ENCODE measurements at regions not wholly inside any gene's neighbourhood (a gene's known extent, or its start where the extent isn't known, plus 50 kb on each side); places are given as distances from the start of the nearest gene placed in this dataset.

DNA sequence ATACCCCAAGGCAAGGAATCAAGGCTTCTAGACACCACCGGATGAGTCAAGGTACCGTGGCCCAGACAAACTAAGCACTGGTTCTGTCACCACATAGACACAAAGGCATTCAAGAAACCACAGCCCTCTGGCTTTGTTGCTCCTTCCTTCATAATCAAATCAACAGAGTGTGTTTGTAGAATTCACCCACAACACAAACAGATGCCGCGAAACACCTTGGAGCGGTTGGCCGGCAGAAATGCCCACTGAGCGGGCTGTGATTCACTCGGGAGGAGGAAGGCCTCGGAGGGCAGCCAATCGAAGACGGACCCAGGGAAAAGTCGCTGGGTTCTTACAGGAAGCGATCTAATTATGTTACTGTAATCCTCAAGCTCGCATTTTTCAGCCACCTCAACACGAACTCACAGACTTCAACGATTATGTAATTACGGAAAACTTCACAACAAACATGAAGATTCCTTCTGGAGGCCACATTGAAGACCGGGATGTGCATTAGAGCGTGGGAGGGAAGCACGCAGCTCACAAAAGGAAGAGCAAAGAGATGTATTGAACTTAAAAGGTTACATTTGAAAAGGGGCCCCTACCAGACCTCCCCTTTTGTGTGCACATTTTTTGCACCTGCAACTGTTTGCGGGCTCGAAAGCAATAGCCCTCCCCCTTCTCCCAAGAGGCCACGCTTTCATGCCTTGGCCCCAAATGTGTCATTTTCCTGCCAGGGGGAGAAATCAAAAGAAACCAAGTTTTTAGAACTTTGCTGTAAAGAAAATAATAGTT is 184.7 kb upstream of the PREP start:
- DNase-seq (ENCODE audit: low read depth), result no peak

DNA sequence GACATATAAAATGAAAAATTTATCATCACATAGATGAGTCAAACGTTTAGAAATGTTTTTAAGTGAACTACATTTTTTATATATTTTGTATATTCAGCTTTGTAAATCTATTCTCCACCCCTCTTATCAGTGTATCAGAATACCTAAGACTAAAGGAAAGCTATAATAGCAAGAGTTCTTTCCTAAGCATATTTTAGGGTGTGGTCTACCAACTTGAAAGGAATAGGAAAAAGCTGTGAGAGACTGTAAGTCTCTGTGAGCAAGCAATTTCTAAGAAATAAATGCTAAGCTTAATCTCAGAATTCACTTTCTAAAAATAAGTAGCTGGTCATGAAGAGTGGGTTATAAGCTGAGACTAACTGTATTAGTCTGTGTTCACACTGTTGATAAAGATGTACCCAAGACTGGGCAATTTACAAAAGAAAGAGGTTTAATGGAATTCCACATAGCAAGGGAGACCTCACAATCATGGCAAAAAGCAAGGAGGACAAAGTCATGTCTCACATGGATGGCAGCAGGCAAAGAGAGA is 175.4 kb upstream of the PREP start:
- DNase-seq (ENCODE audit: low read depth), result no peak

DNA sequence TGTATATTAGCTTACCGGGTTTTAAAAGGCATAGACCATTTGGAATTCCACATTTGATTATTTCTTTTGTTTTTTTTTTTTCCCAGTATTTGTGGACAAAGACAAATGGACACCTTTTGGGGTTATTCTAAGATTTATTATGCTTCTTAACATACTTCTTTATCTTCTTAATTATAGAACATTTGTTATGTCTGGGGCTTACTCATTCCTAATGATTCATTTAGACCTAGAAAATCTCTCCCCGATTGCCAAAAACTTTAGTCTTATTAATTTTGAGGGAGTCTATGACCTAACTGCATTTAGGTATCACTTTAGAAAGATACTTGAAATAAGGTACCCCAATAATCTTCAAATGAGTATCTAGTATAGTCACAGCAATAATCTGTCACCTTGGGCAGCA is 170.7 kb upstream of the PREP start:
- DNase-seq (ENCODE audit: low read depth), result no peak

DNA sequence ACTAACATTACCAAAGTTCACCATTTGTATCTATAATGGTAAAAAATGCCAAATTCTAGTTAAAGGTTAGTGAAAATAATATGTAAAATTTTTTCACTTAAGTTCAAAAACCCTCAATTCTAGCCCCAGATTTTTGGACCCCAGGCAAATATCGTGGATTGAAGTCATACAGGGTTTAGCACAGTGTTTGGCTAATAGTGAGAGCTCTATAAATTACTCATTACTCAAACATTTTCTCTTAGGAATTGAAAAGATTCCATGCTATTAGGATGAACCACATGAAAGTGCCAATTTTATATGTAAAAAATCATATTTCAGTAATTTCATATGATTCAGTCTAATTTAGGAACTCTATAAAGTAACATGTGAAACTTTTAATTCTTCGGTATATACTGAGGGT is 170.3 kb upstream of the PREP start:
- no peak for DNase-seq (ENCODE audit: low read depth)

DNA sequence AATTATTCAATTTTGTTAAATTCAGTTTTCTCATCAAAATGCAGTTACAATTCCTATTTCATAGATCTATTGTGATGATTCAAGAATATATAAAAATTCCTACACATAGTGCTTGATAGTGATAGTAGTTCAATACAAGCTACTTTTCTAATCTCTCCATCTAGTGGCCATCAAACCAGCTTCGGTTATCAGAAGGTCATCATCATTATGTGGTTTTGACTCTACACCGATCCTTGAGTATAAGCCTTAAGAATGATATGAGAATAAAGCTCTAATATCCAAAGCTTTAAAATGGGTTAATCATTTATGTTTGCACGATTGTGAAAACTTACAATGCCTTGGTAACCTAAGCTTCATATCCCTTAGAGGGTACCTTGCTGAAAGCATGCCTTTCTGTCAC is 167.5 kb upstream of the PREP start:
- DNase-seq (ENCODE audit: low read depth), result no peak

DNA sequence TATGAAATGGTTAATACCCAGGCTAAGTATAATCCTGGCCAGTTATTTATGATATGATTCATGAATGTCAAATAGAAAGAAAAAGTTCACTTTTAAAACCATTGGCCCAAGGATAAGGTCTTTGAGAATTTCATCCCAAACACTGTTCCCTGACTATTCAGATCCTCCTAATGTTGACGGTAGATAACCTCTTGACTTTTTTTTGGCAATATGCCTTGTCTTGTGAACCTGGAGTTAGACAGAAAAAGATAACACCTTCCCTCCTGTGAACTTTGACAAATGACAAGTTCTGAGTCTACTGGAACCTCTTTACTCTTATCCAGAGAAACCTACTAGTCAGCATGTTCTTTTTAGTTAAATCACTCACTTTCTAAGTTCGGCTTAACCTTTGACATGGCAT is 166.8 kb upstream of the PREP start:
- DNase-seq (ENCODE audit: low read depth), result no peak

DNA sequence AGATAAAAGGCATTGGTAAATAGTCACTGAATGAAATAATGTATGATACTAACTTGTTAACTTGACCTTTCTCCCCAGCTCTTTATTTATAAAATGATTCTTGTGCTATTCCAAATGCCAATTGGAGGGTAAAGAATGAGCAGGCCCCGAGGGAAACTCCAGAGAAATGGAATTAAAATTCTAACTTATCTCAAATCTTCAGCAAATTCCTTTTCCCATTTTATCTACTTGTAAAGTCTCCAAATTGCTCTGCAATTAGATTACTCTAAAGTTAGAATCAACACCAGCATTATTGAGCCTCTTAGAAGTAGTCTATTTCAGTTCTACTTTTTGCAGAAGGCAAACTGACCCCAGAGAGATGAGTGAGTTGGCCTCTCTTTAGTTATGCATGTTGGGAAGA is 165.9 kb upstream of the PREP start:
- no peak for DNase-seq (ENCODE audit: low read depth)

DNA sequence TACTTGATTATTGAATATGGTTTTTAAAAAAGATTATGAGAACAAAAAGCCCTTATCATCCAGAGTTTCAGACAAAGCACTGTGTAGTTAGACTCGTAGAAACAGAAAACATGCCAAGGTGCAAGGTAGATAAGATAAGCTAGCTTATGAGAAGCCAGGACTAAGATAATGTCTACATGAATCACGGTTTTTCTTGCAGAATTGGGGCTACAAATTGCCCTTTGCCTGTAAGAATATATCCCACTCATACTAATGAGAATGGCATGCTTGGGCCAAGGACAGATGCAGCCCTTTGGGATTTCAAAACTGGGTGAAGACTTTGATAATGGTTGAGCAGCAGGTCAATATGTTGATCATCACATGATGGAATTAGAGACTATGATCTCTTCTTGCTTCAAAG is 165.3 kb upstream of the PREP start:
- DNase-seq (ENCODE audit: low read depth), result no peak

DNA sequence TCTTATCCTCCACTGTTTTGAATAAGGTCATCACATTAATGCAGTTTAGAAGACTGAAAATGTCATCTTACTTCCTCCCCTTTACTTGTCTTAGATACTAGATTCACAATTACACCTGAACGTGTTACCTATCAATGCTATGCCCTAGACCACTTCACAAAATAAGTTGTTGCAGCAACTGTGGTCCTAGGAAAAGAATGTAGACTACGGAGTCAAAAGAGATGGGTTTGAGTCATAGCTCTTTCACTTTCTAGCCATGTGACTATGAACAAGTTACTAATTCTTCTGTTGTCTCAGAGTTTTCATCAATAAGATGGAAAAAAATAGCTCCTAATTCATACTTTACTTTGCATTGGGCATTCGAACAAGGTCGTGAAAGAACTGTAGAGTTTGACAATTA is 164.3 kb upstream of the PREP start:
- no peak for DNase-seq (ENCODE audit: low read depth)

DNA sequence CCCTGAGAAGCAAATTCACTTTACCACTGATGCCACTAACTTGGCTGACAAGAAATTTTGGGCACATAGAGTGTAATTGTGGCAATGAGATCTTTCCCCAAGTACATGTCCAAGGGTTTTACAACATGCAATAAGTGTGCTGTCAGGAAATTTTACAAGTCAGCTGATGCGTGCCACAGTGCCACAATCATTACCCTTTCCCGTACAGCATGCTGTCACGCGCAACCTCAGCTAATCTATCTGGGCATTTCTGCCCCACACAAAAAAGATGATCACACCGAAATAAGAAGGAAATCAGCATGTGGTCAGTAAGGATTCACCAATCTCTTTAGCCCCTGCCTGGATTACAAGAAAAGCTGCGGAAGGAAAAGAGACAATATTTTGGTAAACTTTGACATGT is 163.6 kb upstream of the PREP start:
- no peak for DNase-seq (ENCODE audit: low read depth)

DNA sequence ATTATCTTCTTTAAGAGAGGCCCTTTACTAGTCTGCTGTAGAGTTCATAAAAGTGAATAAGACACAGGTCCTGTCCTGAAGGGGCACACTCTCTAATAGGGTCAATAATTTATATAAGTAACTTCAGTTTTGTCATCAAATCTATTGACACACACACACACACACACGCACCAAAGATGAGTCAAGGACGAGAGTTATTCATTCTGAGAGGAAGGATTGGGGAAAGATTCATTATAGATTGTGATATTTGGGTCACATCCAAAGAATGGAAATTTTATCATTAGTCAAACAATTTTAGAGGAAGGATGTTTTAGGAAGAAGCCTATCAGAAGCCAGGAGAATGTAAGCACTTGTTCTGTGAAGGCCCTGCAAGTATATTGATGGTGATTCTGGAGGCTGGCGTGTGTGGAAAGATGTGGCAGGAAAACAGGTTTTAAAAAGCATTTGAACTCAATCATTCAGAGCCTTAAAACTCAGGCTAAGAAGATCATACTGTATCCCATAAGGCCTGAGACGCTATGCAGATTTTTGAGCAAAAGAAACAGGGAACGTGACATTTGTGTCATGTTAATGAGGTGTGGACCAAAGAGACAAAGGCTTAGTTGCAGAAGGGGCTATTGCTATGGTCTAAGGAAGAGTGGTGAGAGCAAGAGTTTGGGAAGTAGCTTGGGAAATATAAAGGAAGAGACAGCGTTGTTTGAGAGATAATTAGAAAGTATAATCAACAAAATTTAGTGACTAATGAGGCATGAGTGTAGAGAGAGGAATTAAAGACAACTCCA is 161.4 kb upstream of the PREP start:
- no peak for DNase-seq (ENCODE audit: low read depth)

DNA sequence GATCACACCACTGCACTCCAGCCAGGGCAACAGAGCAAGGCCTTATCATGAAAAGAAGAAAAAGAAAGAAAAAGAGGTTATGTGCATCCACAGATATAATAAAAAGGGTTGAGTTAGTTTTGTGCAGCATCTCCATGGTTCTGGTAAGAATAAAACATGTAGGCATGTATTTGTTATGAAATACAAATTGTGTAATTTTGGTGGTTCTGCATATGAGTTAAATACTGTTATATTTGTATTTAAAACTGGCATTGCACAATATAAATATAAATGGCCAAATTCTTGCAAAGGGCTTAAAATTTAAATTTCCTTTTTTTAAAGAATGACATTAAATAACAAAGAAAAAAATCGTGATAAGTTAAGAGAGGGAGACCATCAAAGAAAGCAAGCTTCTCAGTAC is 159.1 kb upstream of the PREP start:
- no peak for DNase-seq (ENCODE audit: low read depth)

DNA sequence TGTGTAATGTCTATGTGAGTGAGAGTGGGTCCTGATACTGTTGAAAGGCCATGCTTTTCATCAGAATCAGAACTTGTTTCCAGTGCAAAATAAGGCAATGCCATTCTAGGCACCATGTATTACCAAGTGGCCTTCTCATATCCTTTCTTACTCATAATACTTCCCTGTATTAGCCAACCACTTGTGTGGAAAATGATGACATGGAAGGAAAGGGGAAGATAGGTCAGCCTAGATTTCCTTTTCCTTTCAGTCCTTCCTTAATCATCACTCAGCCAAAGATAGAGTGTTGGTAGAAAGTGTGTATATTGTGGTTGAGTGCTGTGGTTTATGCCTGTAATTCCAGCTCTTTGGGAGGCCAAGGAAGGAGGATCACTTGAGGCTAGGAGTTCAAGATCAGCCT is 158.6 kb upstream of the PREP start:
- DNase-seq (ENCODE audit: low read depth), result no peak

DNA sequence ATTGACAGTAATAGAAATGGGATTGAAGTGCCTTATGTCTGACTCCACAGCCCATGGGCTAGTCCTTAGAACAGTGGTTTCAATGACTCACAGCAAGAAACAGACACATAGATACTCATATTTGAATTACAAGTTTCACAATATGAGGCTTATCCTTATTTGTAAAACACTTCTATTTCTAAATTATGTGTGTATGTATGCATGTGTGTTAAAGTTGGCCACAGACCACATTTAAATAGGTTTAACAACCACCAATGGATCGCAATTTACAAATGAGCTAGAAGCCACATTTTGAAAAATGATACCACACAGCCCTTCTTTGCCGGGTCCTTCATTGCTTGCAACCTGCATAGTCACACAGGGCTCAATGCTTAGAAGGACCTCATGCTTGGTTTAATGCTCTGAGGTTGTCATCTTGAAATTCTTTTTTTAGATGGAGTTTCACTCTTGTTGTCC is 157.8 kb upstream of the PREP start:
- DNase-seq (ENCODE audit: low read depth), result peak; percentile 31

DNA sequence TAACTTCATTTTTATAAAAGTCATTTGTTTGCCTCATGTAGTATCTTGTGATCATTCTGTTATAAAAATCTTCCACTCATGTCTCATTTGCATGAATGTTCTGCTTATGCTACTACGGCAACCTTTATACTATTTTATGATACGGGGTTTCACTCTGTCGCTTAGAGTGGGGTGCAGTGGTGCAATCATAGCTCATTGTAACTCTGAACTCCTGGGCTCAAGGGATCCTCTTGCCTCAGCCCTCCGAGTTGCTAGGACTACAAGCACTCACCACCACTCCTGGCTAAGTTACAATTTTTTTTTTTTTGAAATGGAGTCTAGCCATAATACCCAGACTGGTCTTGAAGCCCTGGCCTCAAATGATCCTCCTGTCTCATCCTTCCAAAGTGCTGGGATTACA is 154.4 kb upstream of the PREP start:
- DNase-seq (ENCODE audit: low read depth), result no peak

DNA sequence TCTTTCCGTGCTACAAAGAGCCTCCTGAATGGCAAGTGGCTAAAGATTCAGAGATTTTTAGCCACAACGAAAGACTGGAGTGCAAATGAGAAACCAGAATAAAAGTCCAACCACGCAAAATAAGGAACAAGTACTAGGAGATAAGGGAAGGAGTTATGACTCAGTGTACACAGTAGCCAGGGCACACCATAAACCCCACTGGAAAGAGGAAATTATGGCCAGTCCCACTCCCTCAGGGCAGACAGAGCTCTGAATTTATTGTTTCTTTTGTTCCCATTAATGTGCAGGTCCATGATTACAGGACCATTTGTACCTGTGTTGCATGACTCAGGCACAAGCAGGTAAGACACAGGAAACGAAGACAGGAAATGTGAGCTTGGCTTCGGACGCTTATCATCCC is 150.3 kb upstream of the PREP start:
- DNase-seq (ENCODE audit: low read depth), result no peak

DNA sequence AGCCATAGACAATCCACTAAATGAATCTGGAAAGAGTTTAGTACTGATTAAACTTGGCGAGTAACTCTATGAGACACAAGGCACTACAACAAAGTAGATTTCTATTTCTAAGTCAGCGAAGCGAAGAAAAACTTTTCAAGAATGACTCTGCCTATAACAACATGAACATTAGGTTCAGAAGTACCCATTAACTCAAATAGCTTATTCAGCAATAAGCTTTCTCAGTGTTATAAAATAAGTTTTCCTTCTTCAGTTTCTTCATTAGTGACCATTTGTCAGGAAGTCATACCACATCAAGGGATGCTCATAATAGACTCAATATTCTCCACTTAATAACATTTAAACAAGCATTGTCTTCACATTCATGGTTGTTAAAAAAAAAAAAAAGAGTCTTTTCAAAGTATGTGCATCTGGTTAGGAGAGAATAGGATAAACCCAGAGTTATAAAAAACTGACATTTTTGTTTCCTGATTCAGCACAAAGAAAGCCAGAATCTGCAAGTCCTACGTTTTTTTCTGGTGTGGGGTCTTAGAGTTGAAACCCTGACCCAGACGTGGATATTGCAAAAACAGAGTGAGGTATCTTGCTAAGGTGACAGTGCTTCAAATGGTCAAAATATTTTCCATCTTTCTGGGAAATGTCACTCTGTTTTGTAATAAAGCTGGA is 148.2 kb upstream of the PREP start:
- no peak for DNase-seq (ENCODE audit: low read depth)

DNA sequence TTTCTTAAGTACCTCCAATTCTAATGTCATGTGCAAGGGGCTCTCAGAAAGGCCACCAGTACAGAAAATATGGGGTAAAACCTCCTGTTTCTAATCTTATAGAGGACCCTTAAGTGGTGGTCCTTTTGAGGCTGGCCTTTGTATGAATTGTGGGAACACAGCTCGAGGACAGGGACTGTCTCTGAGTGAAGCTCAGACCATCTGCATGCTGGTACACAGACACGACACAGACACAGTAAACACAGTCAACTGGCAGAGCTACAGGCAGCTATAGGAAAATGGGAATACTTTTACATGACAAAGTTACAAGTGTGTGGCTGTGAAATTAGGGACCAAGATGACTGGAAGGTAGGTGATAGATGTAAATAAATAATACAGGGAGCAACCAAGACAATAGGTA is 143.9 kb upstream of the PREP start:
- DNase-seq (ENCODE audit: low read depth), result no peak

DNA sequence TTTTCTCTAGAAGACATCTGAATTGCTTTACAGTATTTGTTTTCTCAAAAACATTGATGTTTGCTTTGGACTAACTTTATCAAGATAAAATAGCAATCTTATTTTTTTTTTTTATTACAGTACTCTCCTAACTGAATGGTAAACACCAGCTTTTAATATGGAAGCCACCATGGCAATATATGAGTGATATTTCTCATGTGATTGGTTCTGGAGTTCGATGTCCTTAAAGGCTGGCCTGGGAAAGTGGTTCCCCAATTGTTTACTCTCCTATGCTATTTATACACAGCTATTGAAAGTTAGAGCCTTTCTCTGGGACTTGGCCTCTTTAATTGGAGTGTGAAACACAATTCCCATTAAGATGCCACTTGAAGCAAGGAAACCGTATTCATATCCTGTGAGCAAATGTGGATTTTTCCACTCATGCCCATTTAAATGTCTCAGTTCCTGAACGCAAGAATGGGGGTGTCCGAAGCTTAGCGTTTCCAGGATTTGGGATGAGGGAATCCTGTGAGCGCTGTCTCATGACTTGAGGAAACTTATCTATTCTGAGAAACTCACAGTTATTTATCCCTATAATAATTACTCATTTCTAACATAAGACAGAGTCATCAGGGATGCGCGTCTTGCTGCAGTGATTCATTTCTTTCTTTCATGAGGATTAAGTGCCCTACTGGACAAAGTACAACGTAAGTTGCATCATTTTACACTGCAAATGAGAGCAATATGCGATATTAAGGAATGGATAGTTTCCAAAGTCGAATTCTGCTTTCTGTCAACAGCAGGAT is 143.3 kb upstream of the PREP start:
- peak; percentile 9 for DNase-seq (ENCODE audit: low read depth)

DNA sequence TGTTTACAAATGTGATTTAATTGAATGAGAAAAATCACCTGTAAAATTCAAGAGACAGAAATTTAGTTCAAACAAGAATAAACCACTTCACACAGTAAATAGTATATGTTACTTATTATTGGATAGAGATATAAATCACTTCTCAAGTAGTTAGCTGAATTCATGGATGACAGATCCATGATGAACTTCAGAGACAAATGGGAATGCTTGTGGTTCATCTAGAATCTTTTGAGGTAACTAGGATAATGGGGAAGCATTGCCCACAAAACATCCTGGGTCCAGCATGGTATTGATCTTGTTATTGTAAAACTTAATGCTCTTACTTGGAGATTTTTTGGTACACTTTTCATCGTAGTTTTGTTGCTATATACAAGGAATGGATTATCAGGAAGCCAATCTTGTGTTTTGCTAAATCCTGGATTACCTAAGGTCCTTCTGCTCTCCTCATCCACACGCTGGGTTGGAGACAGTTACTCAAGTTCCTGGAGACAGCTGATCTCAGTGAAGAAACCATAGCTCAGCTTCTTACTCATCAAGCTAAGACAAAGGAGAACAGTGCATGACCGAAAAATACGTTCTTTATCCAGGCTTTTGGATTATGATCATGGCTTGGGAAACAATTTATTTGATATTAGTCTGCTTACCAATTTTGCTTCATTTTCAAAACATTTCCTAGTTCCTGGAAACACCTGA is 142.5 kb upstream of the PREP start:
- no peak for DNase-seq (ENCODE audit: low read depth)

DNA sequence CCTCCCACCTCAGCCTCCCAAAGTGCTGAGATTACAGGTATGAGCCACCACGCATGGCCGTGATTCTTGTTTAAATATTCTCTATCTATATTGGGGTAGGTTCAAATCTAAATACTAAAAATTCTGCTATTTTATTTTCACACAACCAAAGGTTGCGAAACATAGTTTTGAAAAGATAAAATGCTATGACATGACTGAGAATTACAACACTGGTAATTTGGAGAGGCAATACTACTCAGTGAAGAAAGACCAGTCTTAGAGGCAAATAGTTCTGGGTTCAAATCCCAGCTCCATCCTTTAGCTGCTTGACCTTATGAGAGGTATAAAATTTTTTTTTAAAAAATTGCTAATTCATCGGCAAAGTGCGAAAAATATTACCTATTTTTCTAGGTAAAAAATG is 137.0 kb upstream of the PREP start:
- no peak for DNase-seq (ENCODE audit: low read depth)
